Chondrocyte (in vitro differentiated cells): ENCODE measurements at regions not wholly inside any gene's neighbourhood (a gene's known extent, or its start where the extent isn't known, plus 50 kb on each side); places are given as distances from the start of the nearest gene placed in this dataset.

Experiments used
- DNase-seq: peaks from one replicate; pipeline ENCODE4 v3.0.0; 2021; ENCODE audit warnings: mixed read lengths, low spot score
- H3K27ac Mint-ChIP-seq: one replicate; pipeline ENCODE4 v1.8.0; 2021; ENCODE audit warnings: mild to moderate bottlenecking, moderate library complexity, mixed read lengths; ENCODE audit not compliant: unreplicated experiment
- H3K27me3 Mint-ChIP-seq: 2 replicates; pipeline ENCODE4 v1.8.0; 2021; ENCODE audit warnings: low read depth, mixed read lengths
- H3K36me3 Mint-ChIP-seq: 2 replicates; pipeline ENCODE4 v1.8.0; 2021; ENCODE audit warnings: low read depth, mixed read lengths
- H3K4me1 Mint-ChIP-seq: 2 replicates; pipeline ENCODE4 v1.8.0; 2021; ENCODE audit warnings: low read depth, mild to moderate bottlenecking, mixed read lengths
- H3K4me3 Mint-ChIP-seq: one replicate; pipeline ENCODE4 v1.8.0; 2021; ENCODE audit warnings: mild to moderate bottlenecking, moderate library complexity, mixed read lengths; ENCODE audit not compliant: unreplicated experiment
- H3K9me3 Mint-ChIP-seq: 2 replicates; pipeline ENCODE4 v1.8.0; 2021; ENCODE audit warnings: low read depth, mixed read lengths
- TF ChIP-seq, protein P1 (sequence below): fragments of 200-600 bp; sonication (generic); IDR thresholded peaks from 2 replicates; pipeline ENCODE4 v1.5.0; 2021; ENCODE audit warnings: antibody characterized with exemption, mild to moderate bottlenecking, moderate library complexity

DNA sequence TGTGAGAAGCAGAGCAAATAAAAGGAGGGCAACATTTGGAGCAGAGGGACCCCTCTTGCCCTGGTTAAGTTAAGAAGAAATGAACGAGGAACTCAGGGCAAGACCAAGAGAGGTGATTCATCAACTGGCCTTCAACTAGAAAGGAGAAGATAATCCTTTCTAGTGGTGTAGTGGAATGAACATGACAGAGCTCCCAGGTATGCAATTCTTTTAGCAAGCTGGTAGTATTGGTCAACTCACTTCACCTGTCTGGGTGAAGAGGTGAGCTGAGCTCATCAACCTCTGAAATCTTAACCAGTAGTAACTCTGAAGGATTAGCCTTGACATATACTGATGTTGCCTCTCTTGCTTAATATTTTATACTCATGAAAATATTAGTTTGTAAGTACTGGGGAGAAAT, 1024.7 kb upstream of the GOT2 start:
- no peak overlapping the region for H3K27ac Mint-ChIP-seq
- peaks cover 17% of the 10 kb centered on the region for H3K27me3 Mint-ChIP-seq
- TF ChIP-seq, protein P1, sequence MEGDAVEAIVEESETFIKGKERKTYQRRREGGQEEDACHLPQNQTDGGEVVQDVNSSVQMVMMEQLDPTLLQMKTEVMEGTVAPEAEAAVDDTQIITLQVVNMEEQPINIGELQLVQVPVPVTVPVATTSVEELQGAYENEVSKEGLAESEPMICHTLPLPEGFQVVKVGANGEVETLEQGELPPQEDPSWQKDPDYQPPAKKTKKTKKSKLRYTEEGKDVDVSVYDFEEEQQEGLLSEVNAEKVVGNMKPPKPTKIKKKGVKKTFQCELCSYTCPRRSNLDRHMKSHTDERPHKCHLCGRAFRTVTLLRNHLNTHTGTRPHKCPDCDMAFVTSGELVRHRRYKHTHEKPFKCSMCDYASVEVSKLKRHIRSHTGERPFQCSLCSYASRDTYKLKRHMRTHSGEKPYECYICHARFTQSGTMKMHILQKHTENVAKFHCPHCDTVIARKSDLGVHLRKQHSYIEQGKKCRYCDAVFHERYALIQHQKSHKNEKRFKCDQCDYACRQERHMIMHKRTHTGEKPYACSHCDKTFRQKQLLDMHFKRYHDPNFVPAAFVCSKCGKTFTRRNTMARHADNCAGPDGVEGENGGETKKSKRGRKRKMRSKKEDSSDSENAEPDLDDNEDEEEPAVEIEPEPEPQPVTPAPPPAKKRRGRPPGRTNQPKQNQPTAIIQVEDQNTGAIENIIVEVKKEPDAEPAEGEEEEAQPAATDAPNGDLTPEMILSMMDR, result no peak
- DNase-seq, result no peak
- no peak overlapping the region for H3K4me3 Mint-ChIP-seq
- peaks cover 3% of the 10 kb centered on the region for H3K36me3 Mint-ChIP-seq
- peaks cover 22% of the 10 kb centered on the region for H3K9me3 Mint-ChIP-seq
- H3K4me1 Mint-ChIP-seq, result no peaks in the 10 kb centered on the region

DNA sequence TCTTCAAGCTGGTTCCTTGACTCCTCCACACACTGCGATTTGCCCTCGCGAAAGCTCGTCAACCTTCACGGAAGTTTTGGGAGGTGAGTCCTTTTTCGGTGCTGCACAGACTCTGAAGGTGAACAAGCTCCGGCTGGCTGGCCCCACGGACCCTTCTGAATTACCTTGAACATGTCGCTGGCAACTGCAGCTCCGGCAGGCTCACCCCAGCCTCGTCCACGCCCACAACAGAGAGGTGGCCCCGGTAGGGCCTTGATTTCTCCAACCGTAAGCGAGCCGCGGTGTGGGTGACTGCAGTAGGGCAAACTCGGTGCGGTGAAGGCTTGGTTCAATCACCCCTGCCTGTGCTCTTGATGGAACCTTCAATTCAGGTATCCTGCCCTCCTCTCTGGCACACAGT, 1020.7 kb upstream of the GOT2 start:
- H3K27me3 Mint-ChIP-seq, result peaks cover 16% of the 10 kb centered on the region
- DNase-seq, result peak; percentile 77
- H3K36me3 Mint-ChIP-seq, result no peaks in the 10 kb centered on the region
- no peak overlapping the region for H3K27ac Mint-ChIP-seq
- no peaks in the 10 kb centered on the region for H3K9me3 Mint-ChIP-seq
- TF ChIP-seq, protein P1, result no peak
- no peaks in the 10 kb centered on the region for H3K4me1 Mint-ChIP-seq
- no peak overlapping the region for H3K4me3 Mint-ChIP-seq

DNA sequence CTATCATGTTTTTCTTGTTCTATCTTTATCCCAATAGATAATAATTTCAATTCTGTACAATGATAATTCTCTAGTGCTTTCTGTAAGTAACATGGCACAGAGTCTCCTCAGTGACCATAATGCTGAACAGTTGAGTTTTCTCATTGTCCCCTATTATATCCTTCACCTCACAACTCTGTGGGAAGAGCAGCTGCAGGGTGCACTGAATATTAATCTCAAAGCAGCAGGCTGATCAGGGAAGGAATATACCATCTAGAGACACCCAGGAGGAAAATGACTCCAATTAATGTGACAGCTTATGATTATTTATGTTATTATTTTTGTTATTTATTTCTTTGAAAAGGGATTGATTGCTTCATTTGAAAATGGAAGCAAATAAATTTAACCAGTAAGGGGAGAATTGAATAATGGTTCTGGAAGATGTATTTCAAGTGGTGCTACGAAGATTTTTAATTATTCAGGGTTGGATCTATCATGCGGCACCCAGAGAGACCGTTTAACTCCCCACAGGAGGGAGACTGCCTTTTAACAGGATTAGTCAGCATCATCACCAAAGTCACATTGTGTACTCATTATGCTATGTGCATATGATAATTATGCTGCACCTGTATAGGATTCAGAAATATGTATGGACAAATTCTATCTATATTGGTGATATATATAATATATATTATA, 1015.7 kb upstream of the GOT2 start:
- Mint-ChIP-seq H3K27me3 (peaks cover 12% of the 10 kb centered on the region), H3K9me3 (no peaks in the 10 kb centered on the region), H3K27ac (no peak overlapping the region), H3K36me3 (no peaks in the 10 kb centered on the region), H3K4me3 (no peak overlapping the region), H3K4me1 (no peaks in the 10 kb centered on the region)
- DNase-seq, result no peak
- TF ChIP-seq, protein P1, result no peak

DNA sequence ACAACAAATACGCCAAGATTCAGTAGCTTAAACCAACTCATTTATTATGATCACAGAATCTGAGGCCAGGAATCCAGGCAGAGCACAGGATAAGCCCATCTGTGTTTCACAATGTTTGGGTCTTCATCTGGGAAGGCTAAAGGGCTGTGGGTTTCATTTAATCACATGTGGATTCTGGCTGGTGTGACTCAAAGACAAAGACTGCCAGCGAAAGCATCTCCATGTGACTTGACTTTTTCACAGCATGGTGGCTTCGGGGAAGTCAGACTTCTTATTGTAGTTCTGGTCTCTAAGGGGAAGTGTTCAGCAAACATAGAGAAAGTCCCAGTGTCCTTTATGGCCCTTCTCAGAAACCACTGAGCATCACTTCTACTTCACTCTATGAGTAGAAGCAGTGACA, 1014.4 kb upstream of the GOT2 start:
- Mint-ChIP-seq H3K27me3 (peaks cover 12% of the 10 kb centered on the region), H3K9me3 (no peaks in the 10 kb centered on the region), H3K4me3 (no peak overlapping the region), H3K4me1 (no peaks in the 10 kb centered on the region), H3K27ac (no peak overlapping the region), H3K36me3 (no peaks in the 10 kb centered on the region)
- DNase-seq, result no peak
- TF ChIP-seq, protein P1, result no peak

DNA sequence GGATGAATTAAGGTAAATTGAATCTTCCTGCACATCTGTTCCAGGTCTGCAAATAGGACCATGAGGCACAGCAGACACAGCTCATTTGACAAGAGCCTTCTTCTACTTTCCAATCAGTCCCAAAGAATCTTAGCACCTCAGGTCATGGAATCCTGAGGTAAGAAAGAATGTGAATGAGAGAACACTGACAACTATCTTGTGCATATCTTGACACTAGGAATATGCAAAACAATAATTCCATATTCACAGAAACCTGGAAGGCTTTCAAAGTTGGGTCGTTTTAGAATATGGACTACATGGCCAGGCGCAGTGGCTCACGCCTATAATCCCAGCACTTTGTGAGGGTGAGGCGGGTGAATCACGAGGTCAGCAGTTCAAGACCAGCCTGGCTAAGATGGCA, 1009.4 kb upstream of the GOT2 start:
- no peaks in the 10 kb centered on the region for H3K9me3 Mint-ChIP-seq
- H3K27me3 Mint-ChIP-seq, result peaks cover 8% of the 10 kb centered on the region
- TF ChIP-seq, protein P1, result no peak
- H3K4me3 Mint-ChIP-seq, result no peak overlapping the region
- no peaks in the 10 kb centered on the region for H3K36me3 Mint-ChIP-seq
- no peak overlapping the region for H3K27ac Mint-ChIP-seq
- DNase-seq, result no peak
- H3K4me1 Mint-ChIP-seq, result no peaks in the 10 kb centered on the region
